ENCODE measurements at regions not wholly inside any gene's neighbourhood (a gene's known extent, or its start where the extent isn't known, plus 50 kb on each side); places are given as distances from the start of the nearest gene placed in this dataset.

DNA sequence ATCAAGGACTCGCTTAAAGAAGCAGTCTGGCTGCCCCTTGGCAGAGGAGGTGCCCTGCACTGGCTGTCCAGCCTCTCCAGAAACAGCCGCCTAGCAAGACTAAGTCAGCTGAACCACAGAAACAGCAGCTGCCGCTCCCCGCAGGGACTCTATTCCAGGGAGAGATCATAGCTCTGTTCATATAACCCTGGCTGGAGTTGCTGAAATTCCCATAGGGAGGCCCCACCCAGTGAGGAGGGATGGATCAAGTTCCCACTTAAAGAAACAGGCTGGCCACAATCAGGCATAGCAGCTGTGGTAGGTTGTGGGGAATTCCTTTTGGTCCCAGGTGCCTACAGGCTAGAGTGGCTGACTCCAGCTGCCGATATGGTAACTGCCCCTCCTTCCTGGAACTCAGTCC is 74.2 kb upstream of the MC4R start:
- TF ChIP-seq CTCF (conservative IDR thresholded peaks at IDR 0.05; ENCODE audit: low read depth, low read length) (no peak), EZH2 (IDR thresholded peaks at IDR 0.05; ENCODE audit: borderline replicate concordance, low read depth, low read length, poor library complexity, severe bottlenecking) (no peak)

Measured in A673 (cell line).